ENCODE measurements at regions not wholly inside any gene's neighbourhood (a gene's known extent, or its start where the extent isn't known, plus 50 kb on each side); places are given as distances from the start of the nearest gene placed in this dataset.

- Histone ChIP-seq H3K36me3 (ENCODE audit: control insufficient read depth in 5 of 5, insufficient read depth in 5 of 5, low read length in 5 of 5) (no peaks in the 10 kb centered on the region), H3K4me1 (ENCODE audit: control insufficient read depth in 5 of 5, insufficient read depth in 5 of 5, low read length in 5 of 5) (peaks cover 17 to 27% (median 25%) of the 10 kb centered on the region in 5 donors), H3K27ac (ENCODE audit: low read depth, low read length) (no peak overlapping the region), H3K27me3 (ENCODE audit: control insufficient read depth in 5 of 5, insufficient read depth in 4 of 5, low read length in 5 of 5) (no peaks in the 10 kb centered on the region), H3K4me3 (ENCODE audit: low read depth in 1 of 5, low read length in 5 of 5) (no peak overlapping the region), H3K9me3 (ENCODE audit: control insufficient read depth in 5 of 5, low read length in 5 of 5) (no peaks in the 10 kb centered on the region), H3K9ac (ENCODE audit: low read length in 5 of 5) (no peak overlapping the region)
Measured at GRCh38 chr5:5575461-5575860, 153.0 kb downstream of the ICE1 start.

- no peaks in the 10 kb centered on the region for H3K36me3 ChIP-seq (ENCODE audit: control insufficient read depth in 5 of 5, insufficient read depth in 5 of 5, low read length in 5 of 5)
- H3K9me3 ChIP-seq (ENCODE audit: control insufficient read depth in 5 of 5, low read length in 5 of 5), result no peaks in the 10 kb centered on the region
- peak overlapping the region; percentile 70 for H3K27ac ChIP-seq (ENCODE audit: low read depth, low read length)
- H3K4me3 ChIP-seq (ENCODE audit: low read depth in 1 of 5, low read length in 5 of 5), result no peak overlapping the region
- H3K9ac ChIP-seq (ENCODE audit: low read length in 5 of 5), result no peak overlapping the region
- no peaks in the 10 kb centered on the region for H3K27me3 ChIP-seq (ENCODE audit: control insufficient read depth in 5 of 5, insufficient read depth in 4 of 5, low read length in 5 of 5)
- H3K4me1 ChIP-seq (ENCODE audit: control insufficient read depth in 5 of 5, insufficient read depth in 5 of 5, low read length in 5 of 5), result peaks cover 17 to 36% (median 28%) of the 10 kb centered on the region in 5 donors
Measured at GRCh38 chr5:5573798-5574380, 151.4 kb downstream of the ICE1 start.

GRCh38 chr5:5572976-5573797 lies 150.7 kb downstream of the ICE1 start:
- no peaks in the 10 kb centered on the region for H3K27me3 ChIP-seq (ENCODE audit: control insufficient read depth in 5 of 5, insufficient read depth in 4 of 5, low read length in 5 of 5)
- H3K27ac ChIP-seq (ENCODE audit: low read depth, low read length), result peak overlapping the region; percentile 70
- no peak overlapping the region for H3K9ac ChIP-seq (ENCODE audit: low read length in 5 of 5)
- H3K4me3 ChIP-seq (ENCODE audit: low read depth in 1 of 5, low read length in 5 of 5), result peak overlapping the region; percentile 0 to 25 (median 11)
- H3K36me3 ChIP-seq (ENCODE audit: control insufficient read depth in 5 of 5, insufficient read depth in 5 of 5, low read length in 5 of 5), result no peaks in the 10 kb centered on the region
- H3K4me1 ChIP-seq (ENCODE audit: control insufficient read depth in 5 of 5, insufficient read depth in 5 of 5, low read length in 5 of 5), result peaks cover 17 to 37% (median 28%) of the 10 kb centered on the region in 5 donors
- H3K9me3 ChIP-seq (ENCODE audit: control insufficient read depth in 5 of 5, low read length in 5 of 5), result no peaks in the 10 kb centered on the region

GRCh38 chr5:5572010-5572865 lies 149.8 kb downstream of the ICE1 start:
- peak overlapping the region in 1 of 5 donors; percentile 21 for H3K9ac ChIP-seq (ENCODE audit: low read length in 5 of 5)
- no peaks in the 10 kb centered on the region for H3K36me3 ChIP-seq (ENCODE audit: control insufficient read depth in 5 of 5, insufficient read depth in 5 of 5, low read length in 5 of 5)
- H3K27me3 ChIP-seq (ENCODE audit: control insufficient read depth in 5 of 5, insufficient read depth in 4 of 5, low read length in 5 of 5), result no peaks in the 10 kb centered on the region
- H3K4me1 ChIP-seq (ENCODE audit: control insufficient read depth in 5 of 5, insufficient read depth in 5 of 5, low read length in 5 of 5), result peaks cover 17 to 37% (median 28%) of the 10 kb centered on the region in 5 donors
- peak overlapping the region; percentile 70 for H3K27ac ChIP-seq (ENCODE audit: low read depth, low read length)
- peak overlapping the region in 4 of 5 donors; percentile 0 to 22 (median 4) for H3K4me3 ChIP-seq (ENCODE audit: low read depth in 1 of 5, low read length in 5 of 5)
- H3K9me3 ChIP-seq (ENCODE audit: control insufficient read depth in 5 of 5, low read length in 5 of 5), result no peaks in the 10 kb centered on the region

- H3K27ac ChIP-seq (ENCODE audit: low read depth, low read length), result no peak overlapping the region
- peaks cover 17 to 37% (median 28%) of the 10 kb centered on the region in 5 donors for H3K4me1 ChIP-seq (ENCODE audit: control insufficient read depth in 5 of 5, insufficient read depth in 5 of 5, low read length in 5 of 5)
- H3K27me3 ChIP-seq (ENCODE audit: control insufficient read depth in 5 of 5, insufficient read depth in 4 of 5, low read length in 5 of 5), result no peaks in the 10 kb centered on the region
- no peak overlapping the region for H3K9ac ChIP-seq (ENCODE audit: low read length in 5 of 5)
- no peaks in the 10 kb centered on the region for H3K9me3 ChIP-seq (ENCODE audit: control insufficient read depth in 5 of 5, low read length in 5 of 5)
- H3K4me3 ChIP-seq (ENCODE audit: low read depth in 1 of 5, low read length in 5 of 5), result no peak overlapping the region
- no peaks in the 10 kb centered on the region for H3K36me3 ChIP-seq (ENCODE audit: control insufficient read depth in 5 of 5, insufficient read depth in 5 of 5, low read length in 5 of 5)
Measured at GRCh38 chr5:5570646-5571045, 148.2 kb downstream of the ICE1 start.

- Histone ChIP-seq H3K4me1 (ENCODE audit: control insufficient read depth in 5 of 5, insufficient read depth in 5 of 5, low read length in 5 of 5) (peaks cover 0 to 10% (median 4%) of the 10 kb centered on the region in 5 donors), H3K9ac (ENCODE audit: low read length in 5 of 5) (no peak overlapping the region), H3K9me3 (ENCODE audit: control insufficient read depth in 5 of 5, low read length in 5 of 5) (no peaks in the 10 kb centered on the region), H3K36me3 (ENCODE audit: control insufficient read depth in 5 of 5, insufficient read depth in 5 of 5, low read length in 5 of 5) (no peaks in the 10 kb centered on the region), H3K27ac (ENCODE audit: low read depth, low read length) (no peak overlapping the region), H3K27me3 (ENCODE audit: control insufficient read depth in 5 of 5, insufficient read depth in 4 of 5, low read length in 5 of 5) (no peaks in the 10 kb centered on the region), H3K4me3 (ENCODE audit: low read depth in 1 of 5, low read length in 5 of 5) (no peak overlapping the region)
Measured at GRCh38 chr5:5564898-5565297, 142.4 kb downstream of the ICE1 start.

- Histone ChIP-seq H3K9ac (ENCODE audit: low read length in 5 of 5) (no peak overlapping the region), H3K27ac (ENCODE audit: low read depth, low read length) (no peak overlapping the region)
Measured at GRCh38 chr5:5560016-5560415, 137.5 kb downstream of the ICE1 start.

GRCh38 chr5:5558638-5559527 lies 136.4 kb downstream of the ICE1 start:
- no peaks in the 10 kb centered on the region for H3K9me3 ChIP-seq (ENCODE audit: control insufficient read depth in 5 of 5, low read length in 5 of 5)
- H3K36me3 ChIP-seq (ENCODE audit: control insufficient read depth in 5 of 5, insufficient read depth in 5 of 5, low read length in 5 of 5), result no peaks in the 10 kb centered on the region
- H3K27me3 ChIP-seq (ENCODE audit: control insufficient read depth in 5 of 5, insufficient read depth in 4 of 5, low read length in 5 of 5), result no peaks in the 10 kb centered on the region
- no peak overlapping the region for H3K9ac ChIP-seq (ENCODE audit: low read length in 5 of 5)
- no peak overlapping the region for H3K4me3 ChIP-seq (ENCODE audit: low read depth in 1 of 5, low read length in 5 of 5)
- H3K4me1 ChIP-seq (ENCODE audit: control insufficient read depth in 5 of 5, insufficient read depth in 5 of 5, low read length in 5 of 5), result no peaks in the 10 kb centered on the region
- no peak overlapping the region for H3K27ac ChIP-seq (ENCODE audit: low read depth, low read length)

More at GRCh38 chr5:5560016-5560415, 137.5 kb downstream of the ICE1 start:
- Histone ChIP-seq H3K4me1 (ENCODE audit: control insufficient read depth in 5 of 5, insufficient read depth in 5 of 5, low read length in 5 of 5) (no peaks in the 10 kb centered on the region), H3K27me3 (ENCODE audit: control insufficient read depth in 5 of 5, insufficient read depth in 4 of 5, low read length in 5 of 5) (no peaks in the 10 kb centered on the region), H3K9me3 (ENCODE audit: control insufficient read depth in 5 of 5, low read length in 5 of 5) (no peaks in the 10 kb centered on the region), H3K36me3 (ENCODE audit: control insufficient read depth in 5 of 5, insufficient read depth in 5 of 5, low read length in 5 of 5) (no peaks in the 10 kb centered on the region), H3K4me3 (ENCODE audit: low read depth in 1 of 5, low read length in 5 of 5) (no peak overlapping the region)

- Histone ChIP-seq H3K27me3 (ENCODE audit: control insufficient read depth in 5 of 5, insufficient read depth in 4 of 5, low read length in 5 of 5) (no peaks in the 10 kb centered on the region), H3K4me3 (ENCODE audit: low read depth in 1 of 5, low read length in 5 of 5) (no peak overlapping the region), H3K36me3 (ENCODE audit: control insufficient read depth in 5 of 5, insufficient read depth in 5 of 5, low read length in 5 of 5) (no peaks in the 10 kb centered on the region), H3K27ac (ENCODE audit: low read depth, low read length) (no peak overlapping the region), H3K9me3 (ENCODE audit: control insufficient read depth in 5 of 5, low read length in 5 of 5) (no peaks in the 10 kb centered on the region), H3K9ac (ENCODE audit: low read length in 5 of 5) (no peak overlapping the region), H3K4me1 (ENCODE audit: control insufficient read depth in 5 of 5, insufficient read depth in 5 of 5, low read length in 5 of 5) (no peaks in the 10 kb centered on the region)
Measured at GRCh38 chr5:5558102-5558501, 135.6 kb downstream of the ICE1 start.

Data from subcutaneous abdominal adipose tissue (tissue), 5 donors.